Gastroesophageal sphincter (tissue), 4 donors: ENCODE measurements at regions not wholly inside any gene's neighbourhood (a gene's known extent, or its start where the extent isn't known, plus 50 kb on each side); places are given as distances from the start of the nearest gene placed in this dataset.

ENCODE experiments used
- ATAC-seq: fragments of 150-250 bp; one replicate; pipeline ENCODE4 v1.9.1; 2016; ENCODE audit warnings: mild to moderate bottlenecking, moderate library complexity
- H3K27ac ChIP-seq, 4 donors: fragments of 200-600 bp; sonication (generic) in 3 of 4; 1 replicate in 3 of 4; 2 replicates in 1 of 4; pipeline ENCODE4 v1.5.1; 2016 to 2019
- H3K27me3 ChIP-seq: fragments of 200-600 bp; sonication (generic); one replicate; pipeline ENCODE4 v1.5.1; 2019
- H3K36me3 ChIP-seq, 2 donors: fragments of 200-600 bp; sonication (generic); one replicate each; pipeline ENCODE4 v1.5.1; 2019; ENCODE audit warnings: control low read depth in 1 of 2
- H3K4me1 ChIP-seq, 3 donors: fragments of 200-600 bp; sonication (generic); 1 replicate in 2 of 3; 2 replicates in 1 of 3; pipeline ENCODE4 v1.5.1; 2016 to 2019; ENCODE audit warnings: control low read depth in 2 of 3
- H3K4me3 ChIP-seq, 2 donors: fragments of 200-600 bp; sonication (generic); one replicate each; pipeline ENCODE4 v1.5.1; 2019; ENCODE audit warnings: mild to moderate bottlenecking in 1 of 2, moderate library complexity in 1 of 2
- H3K9me3 ChIP-seq, 3 donors: fragments of 200-600 bp; sonication (generic); one replicate each; pipeline ENCODE4 v1.5.1; 2017 to 2019; ENCODE audit warnings: control low read depth in 2 of 3
- CTCF ChIP-seq, 4 experiments: fragments of 200-600 bp in 2 of 4; fragments of 450-650 bp in 2 of 4; sonication (generic) in 1 of 4; IDR thresholded peaks; one replicate each; pipeline ENCODE4 v1.5.1; 2017 to 2019; ENCODE audit warnings: antibody characterized with exemption in 4 of 4, mild to moderate bottlenecking in 2 of 4, moderate library complexity in 2 of 4
- EP300 ChIP-seq: sonication (generic); formaldehyde crosslinking; IDR thresholded peaks from one replicate; pipeline ENCODE4 v1.6.1; 2017; ENCODE audit warnings: antibody characterized with exemption, mild to moderate bottlenecking
- POLR2A ChIP-seq, 2 donors: fragments of 450-650 bp; IDR thresholded peaks; one replicate each; pipeline ENCODE4 v1.6.1; 2017; ENCODE audit warnings: antibody characterized with exemption in 2 of 2, mild to moderate bottlenecking in 2 of 2, moderate library complexity in 1 of 2
- POLR2AphosphoS5 ChIP-seq: sonication (generic); formaldehyde crosslinking; IDR thresholded peaks from one replicate; pipeline ENCODE4 v1.6.1; 2017; ENCODE audit warnings: antibody characterized with exemption
- WGBS, 2 donors: methylation state at CpG; one replicate each; pipeline ENCODE4 v1.1.5; 2018; ENCODE audit warnings: low coverage in 1 of 2; 5-methylcytosine and 5-hydroxymethylcytosine counted together

- ATAC-seq: no peak
- Histone ChIP-seq H3K27me3 (no peaks in the 10 kb centered on the region), H3K4me3 (no peak overlapping the region), H3K27ac (no peak overlapping the region), H3K4me1 (no peaks in the 10 kb centered on the region), H3K36me3 (no peaks in the 10 kb centered on the region), H3K9me3 (no peaks in the 10 kb centered on the region)
- WGBS, 2 donors: 42 to 63% methylated on average over 1 of the region's 1 CpG
- TF ChIP-seq POLR2AphosphoS5: no peak
- no peak for TF ChIP-seq CTCF (IDR thresholded peaks at IDR 0.05)
- TF ChIP-seq POLR2A (IDR thresholded peaks at IDR 0.05): no peak
- TF ChIP-seq EP300: no peak
Measured at GRCh38 chr7:109996411-109996810, 1094.5 kb upstream of the LRRN3 start.

GRCh38 chr7:109996927-109997326, 1094.0 kb upstream of the LRRN3 start:
- Histone ChIP-seq H3K27me3 (no peaks in the 10 kb centered on the region), H3K9me3 (no peaks in the 10 kb centered on the region), H3K4me3 (no peak overlapping the region), H3K27ac (no peak overlapping the region), H3K36me3 (no peaks in the 10 kb centered on the region), H3K4me1 (no peaks in the 10 kb centered on the region)
- WGBS, 2 donors: 53 to 83% methylated on average over 1 of the region's 1 CpG
- ATAC-seq: no peak
- TF ChIP-seq POLR2A (IDR thresholded peaks at IDR 0.05) (no peak), POLR2AphosphoS5 (no peak), EP300 (no peak), CTCF (IDR thresholded peaks at IDR 0.05) (no peak)

- no peak for TF ChIP-seq POLR2A (IDR thresholded peaks at IDR 0.05)
- no peak for TF ChIP-seq EP300
- TF ChIP-seq CTCF (IDR thresholded peaks at IDR 0.05): no peak
- no peak for TF ChIP-seq POLR2AphosphoS5
- Histone ChIP-seq H3K27me3 (no peaks in the 10 kb centered on the region), H3K4me1 (no peaks in the 10 kb centered on the region), H3K36me3 (no peaks in the 10 kb centered on the region), H3K4me3 (no peak overlapping the region), H3K27ac (no peak overlapping the region), H3K9me3 (no peaks in the 10 kb centered on the region)
- no peak for ATAC-seq
- 82 to 90% methylated on average over 2 of the region's 2 CpGs for WGBS, 2 donors
Measured at GRCh38 chr7:109997837-109998236, 1093.1 kb upstream of the LRRN3 start.

- no peak for ATAC-seq
- WGBS, 2 donors: 88 to 100% methylated on average over 1 of the region's 1 CpG
- no peaks in the 10 kb centered on the region for H3K36me3 ChIP-seq
- TF ChIP-seq CTCF (IDR thresholded peaks at IDR 0.05) (no peak), POLR2AphosphoS5 (no peak), POLR2A (IDR thresholded peaks at IDR 0.05) (no peak)
- H3K27ac ChIP-seq: no peak overlapping the region
- no peak overlapping the region for H3K4me3 ChIP-seq
- H3K4me1 ChIP-seq: no peaks in the 10 kb centered on the region
- no peaks in the 10 kb centered on the region for H3K27me3 ChIP-seq
- H3K9me3 ChIP-seq: no peaks in the 10 kb centered on the region
Measured at GRCh38 chr7:110001254-110001938, 1089.5 kb upstream of the LRRN3 start.

- H3K27ac ChIP-seq: no peak overlapping the region
- no peaks in the 10 kb centered on the region for H3K9me3 ChIP-seq
- no peaks in the 10 kb centered on the region for H3K4me1 ChIP-seq
- H3K4me3 ChIP-seq: no peak overlapping the region
- H3K27me3 ChIP-seq: no peaks in the 10 kb centered on the region
- 38 to 100% methylated on average over 1 of the region's 1 CpG for WGBS, 2 donors
- ATAC-seq: no peak
- no peaks in the 10 kb centered on the region for H3K36me3 ChIP-seq
- no peak for TF ChIP-seq POLR2A (IDR thresholded peaks at IDR 0.05)
- no peak for TF ChIP-seq CTCF (IDR thresholded peaks at IDR 0.05)
- no peak for TF ChIP-seq EP300
- TF ChIP-seq POLR2AphosphoS5: no peak
Measured at GRCh38 chr7:110003827-110004226, 1087.1 kb upstream of the LRRN3 start.
